Endothelial cell of umbilical vein (primary cell): ENCODE measurements at regions not wholly inside any gene's neighbourhood (a gene's known extent, or its start where the extent isn't known, plus 50 kb on each side); places are given as distances from the start of the nearest gene placed in this dataset.

Source experiments
- BruUV-seq: library from RNA; stranded (reverse); fragments of 400-500 nt; replicated peaks from 2 replicates; lab custom pipeline; 2021; lab: Mats Ljungman, UMichigan
- CTCF ChIA-PET: fragments of 300-600, 350-600 bp; sonication (Branson Sonifier 250); formaldehyde crosslinking; loops from one replicate; lab custom pipeline; 2021; ENCODE audit warnings: antibody characterized with exemption, inconsistent platforms; lab: Charles Lee
- POLR2A ChIA-PET: fragments of 300-600, 350-600 bp; sonication (Branson Sonifier 250); formaldehyde crosslinking; loops from one replicate; lab custom pipeline; 2021; ENCODE audit warnings: antibody characterized with exemption, inconsistent platforms; lab: Charles Lee
- DNase-seq: peaks from one replicate; pipeline ENCODE4 v3.0.0-alpha.2; 2011; ENCODE audit warnings: low read depth, low spot score
- FAIRE-seq: peaks from 2 replicates; lab custom pipeline; 2011; peaks lifted over from hg19 to GRCh38; lab: Jason Lieb, UNC
- H2AFZ ChIP-seq: 2 replicates; pipeline ENCODE4 v1.6.0; 2012; ENCODE audit warnings: low read depth, low read length, control low read depth, inconsistent platforms
- H3K27ac ChIP-seq: 2 replicates; pipeline ENCODE4 v1.5.1; 2011; ENCODE audit warnings: low read depth, mild to moderate bottlenecking, control low read depth, low read length, moderate library complexity; ENCODE audit not compliant: insufficient read depth
- H3K27me3 ChIP-seq, 2 experiments: 2 replicates each; pipeline versions ENCODE4 v1.6.0 to v1.6.1; 2011; ENCODE audit warnings: low read length in 2 of 2, mixed read lengths in 1 of 2; ENCODE audit not compliant: control insufficient read depth in 2 of 2, insufficient read depth in 2 of 2
- H3K36me3 ChIP-seq, 2 experiments: 2 replicates in 1 of 2; 3 replicates in 1 of 2; pipeline ENCODE4 v1.5.1; 2011; ENCODE audit warnings: low read length in 2 of 2, mild to moderate bottlenecking in 1 of 2, moderate library complexity in 1 of 2; ENCODE audit not compliant: control insufficient read depth in 2 of 2, insufficient read depth in 2 of 2; ENCODE audit errors: extremely low read depth in 1 of 2
- H3K4me1 ChIP-seq: 3 replicates; pipeline ENCODE4 v1.5.1; 2011; ENCODE audit warnings: mild to moderate bottlenecking, low read length; ENCODE audit not compliant: control insufficient read depth, insufficient read depth; ENCODE audit errors: extremely low read depth
- H3K4me2 ChIP-seq: 2 replicates; pipeline ENCODE4 v1.6.1; 2011; ENCODE audit warnings: low read length, control low read depth, mixed read lengths; ENCODE audit not compliant: insufficient read depth
- H3K4me3 ChIP-seq, 3 experiments: fragments of 200-600 bp in 1 of 3; sonication (generic), shearing (Covaris generic) in 1 of 3; replicated peaks in 1 of 3; 2 replicates each; pipeline ENCODE4 v1.5.1; 2011 to 2016; ENCODE audit warnings: control low read depth in 3 of 3, low read length in 3 of 3, mild to moderate bottlenecking in 2 of 3, inconsistent platforms in 1 of 3, low read depth in 1 of 3, moderate library complexity in 1 of 3; ENCODE audit not compliant: insufficient read depth in 1 of 3
- H3K79me2 ChIP-seq: 2 replicates; pipeline ENCODE4 v1.6.0; 2012; ENCODE audit warnings: low read length, inconsistent platforms; ENCODE audit not compliant: control insufficient read depth, insufficient read depth
- H3K9ac ChIP-seq: replicated peaks from 2 replicates; pipeline ENCODE3; 2011; ENCODE audit warnings: low read length, control low read depth; ENCODE audit not compliant: insufficient read depth; ENCODE audit errors: extremely low read depth
- H3K9me1 ChIP-seq: replicated peaks from 3 replicates; pipeline ENCODE4 v1.6.0; 2011; ENCODE audit warnings: mild to moderate bottlenecking, low read length; ENCODE audit not compliant: control insufficient read depth, insufficient read depth; ENCODE audit errors: extremely low read depth
- H3K9me3 ChIP-seq: replicated peaks from 2 replicates; pipeline ENCODE4 v1.5.1; 2012; ENCODE audit warnings: low read length, inconsistent platforms; ENCODE audit not compliant: control insufficient read depth, insufficient read depth
- H4K20me1 ChIP-seq: replicated peaks from 2 replicates; pipeline ENCODE3; 2011; ENCODE audit warnings: mild to moderate bottlenecking, low read length; ENCODE audit not compliant: control insufficient read depth, insufficient read depth; ENCODE audit errors: extremely low read depth
- EZH2 ChIP-seq: IDR thresholded peaks from 2 replicates; pipeline ENCODE4 v1.6.1; 2012; ENCODE audit warnings: borderline replicate concordance, low read depth, mild to moderate bottlenecking, moderate library complexity, low read length, inconsistent platforms; ENCODE audit not compliant: severe bottlenecking
- FOS ChIP-seq: IDR thresholded peaks from 2 replicates; pipeline ENCODE4 v1.6.1; 2011; ENCODE audit warnings: mild to moderate bottlenecking, low read length, moderate library complexity, borderline replicate concordance; ENCODE audit not compliant: insufficient read depth
- GATA2 ChIP-seq: IDR thresholded peaks from 2 replicates; pipeline ENCODE4 v1.7.0; 2011; ENCODE audit warnings: low read depth, mild to moderate bottlenecking, moderate library complexity, mixed read lengths, low read length; ENCODE audit not compliant: insufficient read length, insufficient read depth
- JUN ChIP-seq: IDR thresholded peaks from 2 replicates; pipeline ENCODE4 v1.6.1; 2011; ENCODE audit warnings: borderline replicate concordance, low read depth; ENCODE audit not compliant: insufficient read length, insufficient read depth
- MAX ChIP-seq: IDR thresholded peaks from 2 replicates; pipeline ENCODE4 v1.6.1; 2011; ENCODE audit not compliant: insufficient read depth, insufficient read length
- MYC ChIP-seq: IDR thresholded peaks from one replicate; pipeline ENCODE4 v1.6.1; 2011; ENCODE audit warnings: mild to moderate bottlenecking, low read depth, low read length
- POLR2A ChIP-seq: IDR thresholded peaks from 2 replicates; pipeline ENCODE4 v1.6.1; 2012; ENCODE audit warnings: low read depth, mild to moderate bottlenecking, control low read depth, low read length
- POLR2AphosphoS5 ChIP-seq: IDR thresholded peaks from 2 replicates; pipeline ENCODE4 v1.6.1; 2012; ENCODE audit warnings: low read depth, mild to moderate bottlenecking, control low read depth, low read length, moderate library complexity; ENCODE audit not compliant: insufficient read depth
- dilution Hi-C: fragments of 300-500 bp; cut with MboI; formaldehyde crosslinking; loops from one replicate; pipeline ENCODE4 v1.15.0; 2019; ENCODE audit warnings: low sequenced_read_pairs; ENCODE audit not compliant: extremely low pct_ligation_motif_present
- intact Hi-C: fragments of 100-400 bp; cut with micrococcal nuclease; formaldehyde crosslinking; loops from one replicate; pipeline ENCODE4 v1.10.0; 2022
- TF ChIP-seq, protein P1 (sequence below), 2 donors: IDR thresholded peaks; 1 replicate in 1 of 2; 2 replicates in 1 of 2; pipeline ENCODE4 v1.5.1; 2011; ENCODE audit warnings: low read length in 2 of 2, mild to moderate bottlenecking in 2 of 2, moderate library complexity in 2 of 2, control low read depth in 1 of 2, inconsistent platforms in 1 of 2, low read depth in 1 of 2; ENCODE audit not compliant: insufficient read depth in 1 of 2; ENCODE audit errors: extremely low read depth in 1 of 2

DNA sequence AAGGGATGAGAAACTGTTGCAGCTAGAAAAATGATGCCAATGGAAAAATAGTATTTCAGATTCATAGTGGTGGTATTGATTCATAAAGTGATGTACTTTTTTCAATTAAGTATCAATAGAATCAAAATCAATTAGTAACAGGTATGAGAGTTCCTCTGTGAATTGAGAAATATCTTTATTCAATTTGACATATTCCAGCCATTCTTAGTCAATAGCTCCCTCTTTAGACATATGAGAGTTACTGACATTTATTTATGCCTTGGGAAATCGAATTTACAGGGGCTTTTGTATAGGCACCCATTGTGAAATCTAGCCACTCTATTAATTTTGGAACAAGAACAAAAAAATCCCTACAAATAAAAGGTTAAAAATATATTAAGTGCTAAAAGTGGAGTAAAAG, 386.9 kb upstream of the CNTN3 start:
- Histone ChIP-seq H3K4me2 (no peak overlapping the region), H3K9me1 (no peaks in the 10 kb centered on the region), H3K4me3 (no peak overlapping the region), H3K4me1 (no peaks in the 10 kb centered on the region), H3K27ac (no peak overlapping the region), H3K27me3 (no peaks in the 10 kb centered on the region), H4K20me1 (no peaks in the 10 kb centered on the region), H2AFZ (no peak overlapping the region), H3K79me2 (no peaks in the 10 kb centered on the region), H3K9me3 (peaks cover under 1% of the 10 kb centered on the region), H3K9ac (no peak overlapping the region), H3K36me3 (no peaks in the 10 kb centered on the region)
- BruUV-seq = no TSS peak
- no peak for TF ChIP-seq GATA2
- TF ChIP-seq MYC = no peak
- TF ChIP-seq POLR2A = no peak
- TF ChIP-seq, protein P1, sequence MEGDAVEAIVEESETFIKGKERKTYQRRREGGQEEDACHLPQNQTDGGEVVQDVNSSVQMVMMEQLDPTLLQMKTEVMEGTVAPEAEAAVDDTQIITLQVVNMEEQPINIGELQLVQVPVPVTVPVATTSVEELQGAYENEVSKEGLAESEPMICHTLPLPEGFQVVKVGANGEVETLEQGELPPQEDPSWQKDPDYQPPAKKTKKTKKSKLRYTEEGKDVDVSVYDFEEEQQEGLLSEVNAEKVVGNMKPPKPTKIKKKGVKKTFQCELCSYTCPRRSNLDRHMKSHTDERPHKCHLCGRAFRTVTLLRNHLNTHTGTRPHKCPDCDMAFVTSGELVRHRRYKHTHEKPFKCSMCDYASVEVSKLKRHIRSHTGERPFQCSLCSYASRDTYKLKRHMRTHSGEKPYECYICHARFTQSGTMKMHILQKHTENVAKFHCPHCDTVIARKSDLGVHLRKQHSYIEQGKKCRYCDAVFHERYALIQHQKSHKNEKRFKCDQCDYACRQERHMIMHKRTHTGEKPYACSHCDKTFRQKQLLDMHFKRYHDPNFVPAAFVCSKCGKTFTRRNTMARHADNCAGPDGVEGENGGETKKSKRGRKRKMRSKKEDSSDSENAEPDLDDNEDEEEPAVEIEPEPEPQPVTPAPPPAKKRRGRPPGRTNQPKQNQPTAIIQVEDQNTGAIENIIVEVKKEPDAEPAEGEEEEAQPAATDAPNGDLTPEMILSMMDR (IDR thresholded peaks at IDR 0.05; ENCODE audit: extremely low read depth in 1 of 2, insufficient read depth in 1 of 2, low read depth in 1 of 2, low read length in 2 of 2) = no peak
- no peak for TF ChIP-seq FOS
- TF ChIP-seq MAX = no peak
- no peak for TF ChIP-seq POLR2AphosphoS5
- no peak for TF ChIP-seq JUN
- TF ChIP-seq EZH2 = no peak
- DNase-seq = no peak
- CTCF ChIA-PET = no interaction called here
- FAIRE-seq = no peak
- dilution Hi-C loops (no loop called here), intact Hi-C loops (no loop called here)
- POLR2A ChIA-PET = no interaction called here
